ENCODE measurements at regions not wholly inside any gene's neighbourhood (a gene's known extent, or its start where the extent isn't known, plus 50 kb on each side); places are given as distances from the start of the nearest gene placed in this dataset.
"Not testable (repeated sequence)": the region's sequence is repeated elsewhere in the genome, so short reads cannot be mapped to it uniquely, and the experiment has no call there.

- Mint-ChIP-seq H3K27me3 (no peaks in the 10 kb centered on the region), H3K27ac (no peak overlapping the region), H3K4me3 (no peak overlapping the region), H3K9me3 (ENCODE audit: insufficient read depth) (no peaks in the 10 kb centered on the region), H3K4me1 (no peaks in the 10 kb centered on the region)
- Histone ChIP-seq H3K27me3 (replicated peaks in 1 of 4; ENCODE audit: control extremely low read depth in 1 of 4, control insufficient read depth in 3 of 4, insufficient read depth in 4 of 4, low read length in 3 of 4) (no peaks in the 10 kb centered on the region), H3K4me2 (replicated peaks; ENCODE audit: low read depth, low read length, poor library complexity, severe bottlenecking) (no peak overlapping the region), H3K9me3 (ENCODE audit: control extremely low read depth in 1 of 3, control insufficient read depth in 2 of 3, insufficient read depth in 1 of 3, low read length in 2 of 3) (no peaks in the 10 kb centered on the region), H3K79me2 (ENCODE audit: control insufficient read depth, insufficient read depth, low read length) (no peaks in the 10 kb centered on the region), H3K9ac (ENCODE audit: low read length) (no peak overlapping the region), H3K4me1 (ENCODE audit: control insufficient read depth in 2 of 2, insufficient read depth in 2 of 2, low read length in 2 of 2) (no peaks in the 10 kb centered on the region), H4K20me1 (ENCODE audit: control insufficient read depth, insufficient read depth, low read length, poor library complexity, severe bottlenecking) (no peaks in the 10 kb centered on the region), H3K27ac (ENCODE audit: low read length in 2 of 2) (no peak overlapping the region), H3K36me3 (replicated peaks in 1 of 2; ENCODE audit: control extremely low read depth in 1 of 2, control insufficient read depth in 1 of 2, extremely low read depth in 1 of 2, insufficient read depth in 2 of 2, low read length in 1 of 2) (no peaks in the 10 kb centered on the region), H2AFZ (ENCODE audit: insufficient read depth, low read depth, low read length, poor library complexity, severe bottlenecking) (no peak overlapping the region), H3K4me3 (ENCODE audit: control extremely low read depth in 1 of 5, extremely low read depth in 1 of 5, insufficient read depth in 1 of 5, low read depth in 2 of 5, low read length in 4 of 5) (no peak overlapping the region)
- DNase-seq, result no peak
- no peak for TF ChIP-seq EZH2 (IDR thresholded peaks at IDR 0.05; ENCODE audit: borderline replicate concordance, insufficient read depth, low read depth, low read length, poor library complexity, severe bottlenecking)
- TF ChIP-seq CTCF (IDR thresholded peaks at IDR 0.05), result no peak
- POLR2A ChIA-PET, result no interaction called here
- CTCF ChIA-PET, result no interaction called here
- intact Hi-C loops (cut with micrococcal nuclease), result no loop called here
- ATAC-seq (ENCODE audit: low read depth), result no peak
- WGBS (ENCODE audit: insufficient coverage), result no CpG with 5 or more reads among the region's 4 CpGs
Measured at GRCh38 chr18:43786893-43787292, 509.6 kb upstream of the SYT4 start.

- H3K9me3 Mint-ChIP-seq (ENCODE audit: insufficient read depth); intact Hi-C loops (cut with micrococcal nuclease); DNase-seq; H4K20me1 ChIP-seq (ENCODE audit: control insufficient read depth, insufficient read depth, low read length, poor library complexity, severe bottlenecking); H3K27me3 Mint-ChIP-seq; H3K9ac ChIP-seq (ENCODE audit: low read length); H2AFZ ChIP-seq (ENCODE audit: insufficient read depth, low read depth, low read length, poor library complexity, severe bottlenecking); H3K4me2 ChIP-seq (replicated peaks; ENCODE audit: low read depth, low read length, poor library complexity, severe bottlenecking); H3K27ac Mint-ChIP-seq; H3K4me3 ChIP-seq (ENCODE audit: control extremely low read depth in 1 of 5, extremely low read depth in 1 of 5, insufficient read depth in 1 of 5, low read depth in 2 of 5, low read length in 4 of 5); H3K4me3 Mint-ChIP-seq; ATAC-seq (ENCODE audit: low read depth); H3K36me3 ChIP-seq (replicated peaks in 1 of 2; ENCODE audit: control extremely low read depth in 1 of 2, control insufficient read depth in 1 of 2, extremely low read depth in 1 of 2, insufficient read depth in 2 of 2, low read length in 1 of 2); H3K27me3 ChIP-seq (replicated peaks in 1 of 4; ENCODE audit: control extremely low read depth in 1 of 4, control insufficient read depth in 3 of 4, insufficient read depth in 4 of 4, low read length in 3 of 4); H3K9me3 ChIP-seq (ENCODE audit: control extremely low read depth in 1 of 3, control insufficient read depth in 2 of 3, insufficient read depth in 1 of 3, low read length in 2 of 3); H3K4me1 ChIP-seq (ENCODE audit: control insufficient read depth in 2 of 2, insufficient read depth in 2 of 2, low read length in 2 of 2); H3K4me1 Mint-ChIP-seq; CTCF ChIA-PET; POLR2A ChIA-PET; H3K27ac ChIP-seq (ENCODE audit: low read length in 2 of 2); H3K79me2 ChIP-seq (ENCODE audit: control insufficient read depth, insufficient read depth, low read length): not testable (repeated sequence)
Measured at GRCh38 chr18:43787721-43788120, 510.4 kb upstream of the SYT4 start.

All from B cell (primary cell).